MV-4-11 (cell line): ENCODE measurements at regions not wholly inside any gene's neighbourhood (a gene's known extent, or its start where the extent isn't known, plus 50 kb on each side); places are given as distances from the start of the nearest gene placed in this dataset.
"Not testable (repeated sequence)": the region's sequence is repeated elsewhere in the genome, so short reads cannot be mapped to it uniquely, and the experiment has no call there.

Source experiments
- DNase-seq: peaks from one replicate; lab custom pipeline; 2025; lab: John Stamatoyannopoulos, UW

GRCh38 chr15:91356083-91356482, 256.0 kb downstream of the SV2B start:
- DNase-seq: no peak

GRCh38 chr15:91357011-91357410, 257.0 kb downstream of the SV2B start:
- peak; percentile 45 for DNase-seq

- no peak for DNase-seq
Measured at GRCh38 chr15:91357486-91357885, 257.4 kb downstream of the SV2B start.

DNA sequence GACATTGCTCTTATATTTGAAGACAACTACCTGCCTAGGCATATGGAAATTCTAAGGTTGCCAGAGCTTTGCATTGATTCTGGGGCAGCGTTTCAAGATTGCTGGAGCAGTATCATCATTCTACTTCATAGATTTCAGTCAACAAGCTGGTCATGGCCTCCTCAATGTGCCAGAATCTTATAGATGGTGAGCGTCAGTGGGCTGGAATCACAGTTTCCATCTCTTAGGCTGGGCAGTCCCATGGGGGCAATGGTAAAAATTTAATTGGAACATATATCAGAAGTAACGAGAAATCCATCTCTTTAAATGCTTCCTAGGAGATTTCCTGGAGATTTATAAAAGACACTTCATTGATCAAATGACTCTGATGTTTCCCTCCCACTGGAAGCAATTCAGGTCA, 258.3 kb downstream of the SV2B start:
- DNase-seq: no peak

DNA sequence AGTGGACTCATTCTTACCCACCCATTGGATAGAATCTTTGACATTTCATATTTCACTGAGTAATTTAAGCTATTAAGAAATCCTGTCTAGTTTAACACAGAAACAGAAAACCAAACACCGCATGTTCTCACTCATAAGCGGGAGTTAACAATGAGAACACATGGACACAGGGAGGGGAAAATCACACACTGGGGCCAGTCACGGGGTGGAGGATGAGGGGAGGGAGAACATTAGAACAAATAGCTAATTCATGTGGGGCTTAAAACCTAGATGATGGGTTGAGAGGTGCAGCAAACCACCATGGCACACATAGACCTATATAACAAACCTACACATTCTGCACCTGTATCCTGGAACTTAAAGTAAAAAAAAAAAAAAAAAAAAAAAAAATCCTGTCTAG, 261.6 kb downstream of the SV2B start:
- DNase-seq: not testable (repeated sequence)

DNA sequence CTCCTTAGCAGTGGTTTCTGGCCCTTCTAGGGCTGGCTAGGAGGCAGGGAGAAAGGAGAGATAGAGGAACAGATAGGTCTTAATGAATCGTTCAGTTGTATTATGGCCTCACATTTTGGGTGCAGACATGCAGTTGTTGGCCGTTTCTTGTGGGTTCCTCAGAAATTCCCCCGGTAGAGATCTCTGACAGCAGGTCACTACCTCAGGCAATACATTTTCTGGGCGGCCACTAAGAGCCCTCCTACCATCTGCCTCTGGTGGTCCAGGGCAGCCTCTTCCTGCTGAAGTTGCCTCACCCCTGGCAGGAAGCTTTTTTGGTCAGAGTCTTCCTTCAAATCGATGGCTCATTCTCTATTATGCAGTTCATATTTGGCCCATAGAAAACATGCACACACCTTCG, 266.1 kb downstream of the SV2B start:
- DNase-seq: no peak

GRCh38 chr15:91368611-91369010, 268.6 kb downstream of the SV2B start:
- no peak for DNase-seq

- peak; percentile 42 for DNase-seq
Measured at GRCh38 chr15:91369823-91370222, 269.8 kb downstream of the SV2B start.

- not testable (repeated sequence) for DNase-seq
Measured at GRCh38 chr15:91371345-91371744, 271.3 kb downstream of the SV2B start.

DNA sequence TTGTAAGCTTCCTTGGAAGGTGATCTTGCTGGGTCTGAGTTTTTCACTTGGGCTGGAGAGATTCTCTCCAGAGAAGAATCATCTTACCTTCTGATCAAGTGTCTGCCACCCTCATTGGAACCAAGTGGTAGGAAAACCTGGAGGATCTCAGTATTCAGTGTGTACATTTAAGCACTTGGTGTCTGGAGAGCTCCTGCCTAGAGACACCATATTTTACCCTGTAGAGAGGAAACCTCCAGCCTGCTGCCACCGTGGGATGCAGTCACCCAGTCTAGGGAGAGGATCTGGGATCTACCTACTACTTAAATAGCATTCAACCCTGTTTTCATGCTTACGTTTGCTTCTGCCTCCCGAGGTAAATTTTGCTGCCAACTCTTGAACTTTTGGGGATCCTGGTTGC, 274.3 kb downstream of the SV2B start:
- no peak for DNase-seq

DNA sequence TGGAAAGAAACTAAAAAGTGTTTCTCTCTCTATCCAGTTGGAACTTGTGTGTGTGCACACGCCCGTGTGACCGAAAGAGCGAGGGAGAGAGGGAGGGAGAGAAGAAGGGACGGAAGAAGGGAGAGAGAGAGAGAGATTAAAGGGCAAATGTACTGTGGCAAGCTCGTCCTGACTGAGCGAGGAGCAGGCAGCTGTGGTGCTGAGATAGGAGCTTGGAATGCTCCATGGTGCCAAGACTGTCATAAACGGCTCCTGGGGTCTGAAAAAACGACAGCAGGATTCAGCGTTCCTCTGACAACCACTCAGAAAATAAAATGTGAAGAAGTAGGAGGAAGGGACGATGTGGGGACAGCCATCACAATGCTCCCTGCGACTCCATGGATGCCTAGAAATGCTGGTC, 276.0 kb downstream of the SV2B start:
- DNase-seq: no peak

DNA sequence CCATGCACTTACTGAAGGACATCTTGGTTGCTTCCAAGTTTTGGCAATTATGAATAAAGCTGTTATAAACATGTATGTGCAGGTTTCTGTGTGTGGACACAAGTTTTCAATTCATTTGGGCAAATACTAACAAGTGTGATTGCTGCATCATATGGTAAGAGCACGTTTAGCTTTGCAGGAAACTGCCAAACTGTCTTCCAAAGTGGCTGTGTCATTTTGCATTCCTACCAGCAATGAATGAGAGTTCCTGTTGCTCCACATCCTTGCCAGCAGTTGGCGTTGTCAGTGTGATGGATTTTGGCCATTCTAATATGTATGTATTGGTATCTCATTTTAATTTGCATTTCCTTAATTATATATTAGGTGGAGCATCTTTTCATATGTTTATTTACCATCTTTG, 280.1 kb downstream of the SV2B start:
- DNase-seq: no peak

DNA sequence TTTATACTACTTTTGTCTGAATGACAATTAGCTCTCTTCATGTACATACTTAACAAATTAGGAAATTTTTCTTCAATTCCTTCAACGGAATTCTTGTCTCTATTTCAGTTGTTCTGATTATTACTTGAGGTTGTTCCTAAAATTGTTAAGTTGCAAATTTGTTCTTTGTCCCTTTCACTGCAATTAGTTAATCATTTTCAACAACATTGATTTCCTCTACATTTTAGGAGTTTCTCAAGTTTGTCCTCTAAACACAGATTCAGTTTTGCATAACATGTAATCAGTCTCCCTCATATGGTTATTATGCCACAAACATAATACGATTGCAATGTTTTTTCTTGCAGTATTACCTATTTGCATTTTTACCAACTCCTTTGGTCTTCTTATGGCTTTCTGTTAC, 283.5 kb downstream of the SV2B start:
- DNase-seq: no peak

DNA sequence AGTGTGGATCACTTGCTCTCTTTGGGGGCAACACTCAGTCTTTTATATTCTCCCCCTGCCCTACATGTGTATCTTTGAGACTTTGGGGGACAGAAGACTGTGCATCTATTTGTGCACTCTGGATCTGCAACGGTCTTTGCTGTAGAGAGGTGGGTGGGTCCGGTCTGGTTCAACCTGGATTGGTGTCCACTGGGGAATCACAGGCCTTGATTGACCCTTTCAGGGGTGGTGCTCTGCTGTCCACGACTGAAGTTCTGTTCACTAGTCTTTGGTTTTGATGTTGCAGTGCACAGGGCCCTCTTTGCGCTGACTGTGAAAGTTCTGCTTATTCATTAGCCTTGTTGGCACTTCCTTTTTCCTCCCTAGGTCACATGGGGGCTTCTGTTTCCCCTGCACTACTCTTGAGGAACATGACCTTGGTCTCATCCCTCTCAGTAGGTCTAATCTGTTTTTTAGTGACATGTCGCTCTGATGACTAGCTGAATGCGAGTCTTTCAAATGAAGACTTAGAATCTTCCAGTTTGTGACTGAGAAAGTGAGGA, 284.2 kb downstream of the SV2B start:
- peak; percentile 46 for DNase-seq

DNA sequence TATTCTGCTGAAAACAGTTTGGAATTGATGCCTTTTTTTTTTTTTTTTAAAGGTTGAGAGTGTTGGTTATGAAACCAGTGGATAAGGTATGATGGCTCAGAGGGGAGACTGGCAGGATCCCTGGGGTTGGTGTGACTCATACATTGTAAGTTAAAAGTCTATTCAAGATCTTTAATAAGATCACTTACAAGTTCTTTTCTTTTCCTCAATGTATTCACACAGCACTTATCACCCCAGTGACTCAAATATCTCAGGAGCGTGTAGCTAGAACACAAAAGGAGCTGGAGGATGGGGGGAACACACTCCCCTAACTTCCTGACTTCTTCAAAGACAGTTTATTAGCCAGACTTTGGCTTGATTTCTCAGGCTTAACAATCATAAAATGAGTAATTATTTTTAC, 285.3 kb downstream of the SV2B start:
- no peak for DNase-seq

- peak; percentile 57 for DNase-seq
Measured at GRCh38 chr15:91393186-91393585, 293.1 kb downstream of the SV2B start.

- no peak for DNase-seq
Measured at GRCh38 chr15:91400481-91400880, 300.4 kb downstream of the SV2B start.

DNA sequence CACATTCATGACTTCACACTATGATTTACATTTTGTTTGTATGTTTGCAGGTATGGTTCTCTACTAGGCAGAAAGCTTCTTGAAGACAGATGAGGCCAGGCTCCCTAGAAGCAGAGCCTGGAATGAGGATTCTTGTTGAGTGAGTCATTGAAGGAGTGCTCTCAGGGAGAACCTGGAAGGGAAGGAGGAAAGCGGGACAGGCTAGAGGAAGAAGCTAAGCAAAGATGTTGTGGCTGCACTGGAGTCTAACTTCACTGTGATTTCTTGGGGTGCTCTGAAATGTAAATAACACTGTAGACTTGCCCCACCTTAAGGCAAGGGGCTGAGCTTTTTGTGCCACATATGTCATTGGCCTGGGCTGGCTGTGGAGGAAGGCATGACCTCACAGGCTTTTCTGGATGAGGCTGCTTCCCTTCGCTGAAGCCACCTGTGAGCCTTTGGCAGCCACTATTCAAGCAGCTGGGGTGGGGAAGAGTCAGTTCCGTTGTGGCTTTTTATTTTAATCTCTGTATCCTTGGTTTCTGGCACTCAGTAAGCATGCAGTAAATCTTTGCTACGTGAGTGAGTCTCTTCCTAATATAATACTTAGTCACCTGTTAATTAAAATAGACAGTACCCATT, 307.3 kb downstream of the SV2B start:
- peak; percentile 65 for DNase-seq

DNA sequence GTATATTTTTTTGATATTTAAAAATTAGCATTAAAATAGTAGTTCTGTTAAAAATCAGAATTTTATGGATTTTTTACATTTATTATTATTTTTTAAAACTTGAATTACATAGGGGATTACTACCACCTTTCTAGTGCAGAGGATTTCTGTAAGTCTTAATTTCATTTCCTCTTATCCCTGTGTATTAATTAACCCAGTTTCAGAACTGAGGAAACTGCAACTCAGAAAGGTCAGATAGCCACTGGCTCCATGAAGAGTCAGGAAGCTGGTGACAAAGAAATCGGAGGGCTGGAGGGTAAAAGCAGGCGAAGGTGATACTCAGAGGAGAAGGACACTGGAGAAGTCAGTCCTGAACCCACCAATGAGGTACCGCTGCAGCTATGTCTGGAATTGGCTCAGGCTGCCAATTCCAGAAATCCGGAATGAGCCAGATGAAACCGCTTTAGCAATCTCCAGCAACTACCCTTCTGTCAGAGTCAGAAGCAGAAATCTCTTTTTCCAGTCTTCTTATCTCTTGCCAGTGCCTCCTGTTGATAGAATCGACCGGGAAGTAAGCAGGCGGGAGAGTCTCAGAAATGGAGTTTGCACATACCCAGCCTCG, 308.5 kb downstream of the SV2B start:
- DNase-seq: peak; percentile 15

DNA sequence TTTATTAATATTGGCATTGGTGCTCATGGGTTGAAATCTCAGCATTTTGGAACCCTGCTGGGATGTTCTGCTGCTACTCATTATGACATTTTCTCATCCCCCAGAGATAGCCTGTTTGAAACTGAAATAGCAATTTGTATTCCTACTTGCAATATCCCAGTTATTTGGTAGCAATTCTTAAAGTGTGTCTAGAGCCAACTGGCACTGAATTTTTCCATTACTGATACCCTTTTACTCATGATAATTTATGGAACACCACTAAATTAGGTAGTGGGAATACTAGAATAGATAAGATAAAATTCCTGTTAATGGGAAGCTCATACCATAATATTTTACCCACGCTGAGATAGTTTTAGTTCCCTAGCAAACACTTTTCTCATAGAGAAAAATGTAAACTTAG, 309.3 kb downstream of the SV2B start:
- DNase-seq: no peak

- no peak for DNase-seq
Measured at GRCh38 chr15:91411586-91411985, 311.5 kb downstream of the SV2B start.

GRCh38 chr15:91412138-91412928, 312.3 kb downstream of the SV2B start:
- peak; percentile 5 for DNase-seq

GRCh38 chr15:91413142-91413541, 313.1 kb downstream of the SV2B start:
- no peak for DNase-seq
